GM12864 (cell line): ENCODE measurements at regions not wholly inside any gene's neighbourhood (a gene's known extent, or its start where the extent isn't known, plus 50 kb on each side); places are given as distances from the start of the nearest gene placed in this dataset.

Experiments
- DNase-seq: peaks from one replicate; pipeline ENCODE4 v3.0.0-alpha.2; 2011; ENCODE audit warnings: low read depth
- H3K4me3 ChIP-seq: 2 replicates; pipeline ENCODE4 v1.5.1; 2011; ENCODE audit warnings: mild to moderate bottlenecking, low read depth, low read length, control low read depth
- CTCF ChIP-seq: IDR thresholded peaks from 2 replicates; pipeline ENCODE4 v1.5.1; 2011; ENCODE audit warnings: low read depth, mild to moderate bottlenecking, moderate library complexity, low read length, control low read depth, inconsistent platforms; ENCODE audit errors: missing control alignments

- TF ChIP-seq CTCF, result no peak
- H3K4me3 ChIP-seq, result no peak overlapping the region
- no peak for DNase-seq
These were observed 292.2 kb downstream of the GABRG1 start for GRCh38 chr4:45831692-45832091.

GRCh38 chr4:45803994-45804393 is 319.9 kb downstream of the GABRG1 start:
- no peak overlapping the region for H3K4me3 ChIP-seq
- DNase-seq, result no peak
- no peak for TF ChIP-seq CTCF

- TF ChIP-seq CTCF, result no peak
These were observed 328.7 kb downstream of the GABRG1 start for GRCh38 chr4:45795135-45795534.

GRCh38 chr4:45778514-45778913 is 345.3 kb downstream of the GABRG1 start:
- TF ChIP-seq CTCF, result no peak
- no peak for DNase-seq
- H3K4me3 ChIP-seq, result no peak overlapping the region

More at GRCh38 chr4:45795135-45795534, 328.7 kb downstream of the GABRG1 start:
- H3K4me3 ChIP-seq, result no peak overlapping the region
- no peak for DNase-seq

- DNase-seq, result no peak
- TF ChIP-seq CTCF, result no peak
- H3K4me3 ChIP-seq, result no peak overlapping the region
These were observed 347.7 kb downstream of the GABRG1 start for GRCh38 chr4:45776146-45776545.

- H3K4me3 ChIP-seq, result no peak overlapping the region
- DNase-seq, result no peak
- no peak for TF ChIP-seq CTCF
These were observed 352.9 kb downstream of the GABRG1 start for GRCh38 chr4:45770958-45771357.

GRCh38 chr4:45765521-45765920 is 358.3 kb downstream of the GABRG1 start:
- TF ChIP-seq CTCF, result no peak
- H3K4me3 ChIP-seq, result no peak overlapping the region
- DNase-seq, result no peak
